ES-I3 (cell line): ENCODE measurements at regions not wholly inside any gene's neighbourhood (a gene's known extent, or its start where the extent isn't known, plus 50 kb on each side); places are given as distances from the start of the nearest gene placed in this dataset.
"Not testable (repeated sequence)": the region's sequence is repeated elsewhere in the genome, so short reads cannot be mapped to it uniquely, and the experiment has no call there.

Experiments used
- H3K36me3 ChIP-seq: 2 replicates; pipeline ENCODE4 v1.6.1; 2013; ENCODE audit warnings: mild to moderate bottlenecking, low read length, control low read depth, moderate library complexity; ENCODE audit not compliant: insufficient read depth
- H3K4me1 ChIP-seq: 2 replicates; pipeline ENCODE4 v1.6.1; 2013; ENCODE audit warnings: mild to moderate bottlenecking, control low read depth, low read length; ENCODE audit not compliant: insufficient read depth
- H3K9ac ChIP-seq: 2 replicates; pipeline ENCODE4 v1.6.1; 2013; ENCODE audit warnings: low read depth, mild to moderate bottlenecking, low read length, moderate library complexity
- H3K9me3 ChIP-seq: 2 replicates; pipeline ENCODE4 v1.6.1; 2013; ENCODE audit warnings: mild to moderate bottlenecking, low read length, moderate library complexity; ENCODE audit not compliant: control insufficient read depth, insufficient read depth

DNA sequence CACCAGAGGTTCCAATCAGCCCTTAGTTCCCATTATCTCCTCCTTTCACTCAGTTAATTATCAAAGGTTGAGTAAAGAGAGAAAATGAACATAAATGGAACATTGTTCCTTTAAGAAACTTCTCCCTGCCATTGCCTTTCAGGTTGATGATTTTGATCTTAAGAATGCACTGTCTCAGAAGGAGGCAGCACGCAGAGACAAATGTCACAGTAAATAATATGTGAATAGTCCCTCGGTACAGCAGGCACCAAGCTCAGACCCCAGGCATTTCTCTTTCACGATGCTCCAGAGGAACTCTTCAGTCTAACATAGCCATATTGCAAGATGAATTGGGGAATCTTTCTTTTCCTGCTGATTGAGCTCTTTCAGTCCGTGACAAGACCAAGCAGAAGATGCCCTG, 435.3 kb upstream of the SPTLC3 start:
- peaks cover 10% of the 10 kb centered on the region for H3K4me1 ChIP-seq
- no peaks in the 10 kb centered on the region for H3K9me3 ChIP-seq
- no peaks in the 10 kb centered on the region for H3K36me3 ChIP-seq
- no peak overlapping the region for H3K9ac ChIP-seq

DNA sequence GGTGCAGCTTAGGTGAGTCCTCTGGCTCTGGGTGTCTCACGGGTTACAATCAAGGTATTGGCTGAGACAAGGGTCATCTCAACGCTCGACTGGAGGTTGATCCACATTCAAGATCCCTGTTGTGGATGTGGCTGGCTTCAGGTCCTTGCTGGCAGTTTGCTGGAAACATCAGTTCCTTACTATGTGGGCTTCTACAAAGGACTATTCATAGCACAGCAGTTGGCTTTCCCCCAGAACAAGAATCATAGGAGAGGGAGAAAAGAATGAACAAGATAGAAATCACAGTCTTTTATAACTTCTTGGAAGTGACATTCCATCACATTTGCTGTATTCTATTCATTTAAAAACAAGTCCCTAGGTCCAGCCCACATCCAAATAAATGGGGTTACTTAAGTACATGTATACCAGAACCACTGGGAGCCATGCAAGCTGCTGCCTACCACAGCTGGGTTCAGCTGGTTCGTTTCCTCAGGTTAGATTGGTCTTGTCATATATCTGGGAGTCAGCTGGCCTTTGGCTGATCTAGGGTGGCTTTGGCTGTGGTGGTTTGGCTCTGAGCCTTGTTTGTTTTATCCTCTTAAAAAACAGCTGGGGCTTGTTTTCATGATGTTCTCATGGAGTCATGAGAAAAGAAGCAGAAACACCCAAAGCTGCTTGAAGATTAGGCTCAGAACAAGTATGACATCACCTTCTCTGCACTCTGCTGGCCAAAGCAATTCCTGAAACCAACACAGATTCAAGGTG, 433.2 kb upstream of the SPTLC3 start:
- no peaks in the 10 kb centered on the region for H3K9me3 ChIP-seq
- no peaks in the 10 kb centered on the region for H3K36me3 ChIP-seq
- H3K4me1 ChIP-seq = peaks cover 10% of the 10 kb centered on the region
- no peak overlapping the region for H3K9ac ChIP-seq

DNA sequence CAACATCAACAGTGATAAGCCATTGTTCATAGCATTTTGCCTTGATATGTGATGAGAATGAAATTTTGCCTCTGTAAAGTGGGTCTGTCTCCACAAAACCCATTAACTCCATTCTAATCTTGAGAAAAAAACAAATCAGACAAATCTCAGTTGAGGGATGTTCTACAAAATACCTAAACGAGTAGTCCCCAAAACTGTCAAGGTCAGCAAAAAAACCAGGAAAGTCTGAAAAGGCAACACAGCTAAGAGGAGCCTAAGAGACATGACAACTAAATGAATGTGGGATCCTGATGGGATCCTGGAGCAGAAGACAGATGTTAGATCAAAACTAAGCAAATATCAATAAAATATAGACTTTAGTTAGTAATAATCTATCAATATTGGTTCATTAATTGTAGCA, 431.6 kb upstream of the SPTLC3 start:
- Histone ChIP-seq H3K4me1 (peaks cover 6% of the 10 kb centered on the region), H3K9me3 (no peaks in the 10 kb centered on the region; the same call in 1 of the 2 replicates), H3K9ac (no peak overlapping the region), H3K36me3 (no peaks in the 10 kb centered on the region)

DNA sequence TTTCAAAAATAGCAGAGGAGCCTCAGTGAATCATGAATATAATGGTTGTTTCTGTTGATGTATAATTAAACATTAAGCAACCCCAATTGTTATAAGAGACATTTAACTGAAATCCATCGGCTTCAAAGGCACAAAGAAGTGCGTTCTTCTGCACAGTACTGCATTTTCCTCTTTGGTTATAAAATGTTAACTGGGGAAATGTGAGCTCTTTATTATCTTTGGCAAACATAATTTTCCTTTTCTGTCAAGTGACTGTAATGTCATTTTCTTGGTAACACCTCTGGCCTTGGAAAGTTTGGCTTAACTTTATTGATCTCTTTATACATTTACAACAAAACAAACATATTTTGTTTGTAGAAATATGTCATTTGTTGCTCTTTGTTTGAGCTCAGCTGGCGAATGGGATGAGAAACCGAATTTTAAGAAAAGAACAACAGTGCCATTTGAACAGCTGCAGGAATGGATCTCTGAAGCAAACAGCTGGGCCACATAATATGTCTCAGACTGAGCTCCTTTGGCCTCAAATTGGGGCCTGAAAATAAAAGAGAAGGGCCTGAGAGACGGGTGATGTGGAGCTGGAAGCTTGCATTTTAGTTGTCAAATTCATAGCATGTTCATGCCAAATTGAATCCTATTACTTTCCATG, 427.0 kb upstream of the SPTLC3 start:
- no peaks in the 10 kb centered on the region for H3K4me1 ChIP-seq
- H3K36me3 ChIP-seq = no peaks in the 10 kb centered on the region
- no peaks in the 10 kb centered on the region; the same call in 1 of the 2 replicates for H3K9me3 ChIP-seq
- no peak overlapping the region for H3K9ac ChIP-seq

DNA sequence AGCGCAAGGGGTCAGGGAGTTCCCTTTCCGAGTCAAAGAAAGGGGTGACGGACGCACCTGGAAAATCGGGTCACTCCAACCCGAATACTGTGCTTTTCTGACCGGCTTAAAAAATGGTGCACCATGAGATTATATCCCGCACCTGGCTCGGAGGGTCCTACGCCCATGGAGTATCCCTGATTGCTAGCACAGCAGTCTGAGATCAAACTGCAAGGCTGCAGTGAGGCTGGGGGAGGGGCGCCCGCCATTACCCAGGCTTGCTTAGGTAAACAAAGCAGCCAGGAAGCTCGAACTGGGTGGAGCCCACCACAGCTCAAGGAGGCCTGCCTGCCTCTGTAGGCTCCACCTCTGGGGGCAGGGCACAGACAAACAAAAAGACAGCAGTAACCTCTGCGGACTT, 426.1 kb upstream of the SPTLC3 start:
- H3K4me1 ChIP-seq, H3K9ac ChIP-seq, H3K9me3 ChIP-seq, H3K36me3 ChIP-seq: not testable (repeated sequence)

DNA sequence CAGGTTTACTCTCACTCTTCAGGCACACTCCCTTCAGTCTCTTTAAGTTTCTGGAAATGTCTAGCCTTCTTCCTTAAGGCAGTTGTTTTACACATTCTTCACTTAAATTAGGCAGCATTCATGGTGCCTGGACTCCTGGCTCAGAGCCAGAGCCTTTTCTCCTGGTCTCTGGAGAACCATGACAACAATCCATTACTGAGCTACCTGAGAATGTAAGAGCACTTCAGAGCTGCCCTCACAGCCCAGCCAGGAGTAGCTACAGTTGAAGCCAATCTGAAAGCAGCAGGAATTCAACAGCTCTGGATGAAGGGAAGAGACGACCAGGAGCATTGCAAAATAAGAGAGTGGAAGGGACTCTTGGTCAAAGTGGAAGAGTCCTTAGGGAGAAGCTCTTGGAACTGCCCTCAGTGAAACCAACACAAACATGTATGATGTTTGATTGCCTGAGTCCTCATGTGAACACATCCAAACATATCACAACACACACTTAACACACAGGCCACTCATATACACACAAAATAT, 416.8 kb upstream of the SPTLC3 start:
- Histone ChIP-seq H3K4me1 (peaks cover 32% of the 10 kb centered on the region), H3K36me3 (no peaks in the 10 kb centered on the region), H3K9me3 (no peaks in the 10 kb centered on the region), H3K9ac (no peak overlapping the region)

DNA sequence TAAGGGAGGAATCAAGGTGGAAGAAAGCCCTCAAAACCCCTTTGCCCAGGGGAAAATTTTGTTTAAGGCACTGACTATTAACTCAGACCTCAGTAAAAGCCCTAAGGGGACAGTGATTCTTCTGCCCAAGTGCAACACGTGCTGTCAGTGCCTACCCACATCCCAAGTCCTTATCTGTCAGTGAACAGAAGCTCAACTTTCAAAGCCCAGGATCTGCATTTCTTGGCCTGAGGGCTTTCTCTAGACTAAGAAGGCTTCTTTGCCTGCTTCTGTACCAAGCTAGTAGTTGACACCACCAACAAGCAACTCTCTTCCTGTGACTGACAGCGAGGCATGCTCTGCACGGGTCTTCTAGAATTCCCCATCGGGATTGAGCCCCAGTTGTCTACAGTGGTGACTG, 416.0 kb upstream of the SPTLC3 start:
- peaks cover 32% of the 10 kb centered on the region for H3K4me1 ChIP-seq
- no peaks in the 10 kb centered on the region for H3K9me3 ChIP-seq
- no peak overlapping the region for H3K9ac ChIP-seq
- H3K36me3 ChIP-seq = no peaks in the 10 kb centered on the region

DNA sequence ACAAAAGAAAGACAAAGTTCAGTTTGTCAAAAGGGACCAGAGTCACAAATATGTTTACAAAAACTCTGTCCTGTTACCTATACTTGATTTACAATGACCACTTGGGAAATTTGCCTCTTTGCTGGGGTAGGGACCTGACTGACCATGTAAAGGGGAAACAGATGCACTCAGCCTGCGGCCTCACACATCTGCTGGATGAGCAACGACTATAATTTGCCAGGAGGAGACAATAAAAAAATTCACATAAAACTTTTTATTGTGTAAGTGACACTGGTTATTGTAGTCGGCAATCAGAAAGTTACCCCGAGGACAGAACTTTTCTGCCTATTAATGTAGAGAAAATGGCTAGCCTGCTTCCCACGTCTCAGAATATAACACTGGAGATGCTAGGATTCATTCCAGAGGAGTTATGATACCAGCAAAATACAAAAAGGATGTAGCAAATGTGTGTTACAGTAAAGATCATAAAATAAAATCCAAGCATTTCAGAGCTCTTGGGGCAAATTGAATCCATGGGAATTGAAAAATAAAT, 415.4 kb upstream of the SPTLC3 start:
- Histone ChIP-seq H3K4me1 (peaks cover 34% of the 10 kb centered on the region), H3K9ac (no peak overlapping the region), H3K36me3 (no peaks in the 10 kb centered on the region), H3K9me3 (no peaks in the 10 kb centered on the region)

DNA sequence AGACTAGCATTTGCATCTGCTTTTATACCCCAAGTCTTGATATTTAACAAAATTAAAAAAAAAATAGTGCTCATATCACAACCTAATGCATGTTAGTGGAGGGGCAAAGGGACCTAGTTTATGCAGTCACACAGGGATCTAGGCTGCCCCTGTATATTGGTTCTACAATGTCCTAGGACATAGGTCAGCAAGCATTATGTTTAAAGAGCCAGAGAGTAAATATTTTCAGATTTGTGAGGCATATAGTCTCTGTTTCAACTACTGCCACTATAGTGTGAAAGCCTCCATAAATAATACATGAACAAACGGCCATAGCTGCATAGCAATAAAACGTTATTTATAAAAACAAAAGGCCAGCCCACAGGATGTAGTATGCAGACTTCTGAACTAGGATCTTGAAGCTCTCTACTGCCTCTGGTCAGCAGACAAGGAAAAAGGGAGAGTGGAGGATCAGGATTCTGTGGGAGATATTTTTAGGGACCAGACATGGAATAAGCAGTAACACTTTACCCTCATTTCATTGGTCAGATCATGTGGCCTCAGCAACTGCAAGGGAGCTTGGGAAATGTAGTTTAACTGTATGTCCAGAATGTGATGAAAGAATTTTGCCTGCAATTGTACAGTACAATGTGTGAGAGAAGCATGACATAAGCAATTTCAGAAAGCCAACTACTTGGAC, 414.2 kb upstream of the SPTLC3 start:
- peaks cover 44% of the 10 kb centered on the region for H3K4me1 ChIP-seq
- no peaks in the 10 kb centered on the region for H3K36me3 ChIP-seq
- H3K9ac ChIP-seq = no peak overlapping the region
- H3K9me3 ChIP-seq = no peaks in the 10 kb centered on the region

DNA sequence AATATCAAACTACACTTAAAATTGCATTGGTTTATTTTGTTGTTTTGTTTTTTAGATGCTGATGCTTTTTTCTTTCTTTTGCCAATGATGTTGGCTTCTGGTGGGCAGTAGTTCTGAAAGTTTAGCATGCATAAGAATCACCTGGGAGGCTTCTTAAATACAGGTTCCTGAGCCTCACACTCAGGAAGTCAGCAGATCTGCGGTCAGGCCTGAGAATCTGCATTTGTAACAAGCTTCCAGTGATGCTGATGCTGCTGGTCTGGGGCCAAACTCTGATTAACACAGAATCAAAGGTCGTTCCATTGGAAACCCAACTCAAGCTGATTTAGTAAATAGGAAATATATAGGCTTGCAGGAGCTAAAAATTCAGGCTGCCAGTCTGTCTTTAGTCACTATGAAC, 412.9 kb upstream of the SPTLC3 start:
- Histone ChIP-seq H3K36me3 (no peaks in the 10 kb centered on the region), H3K9ac (no peak overlapping the region), H3K4me1 (peaks cover 45% of the 10 kb centered on the region), H3K9me3 (no peaks in the 10 kb centered on the region)

DNA sequence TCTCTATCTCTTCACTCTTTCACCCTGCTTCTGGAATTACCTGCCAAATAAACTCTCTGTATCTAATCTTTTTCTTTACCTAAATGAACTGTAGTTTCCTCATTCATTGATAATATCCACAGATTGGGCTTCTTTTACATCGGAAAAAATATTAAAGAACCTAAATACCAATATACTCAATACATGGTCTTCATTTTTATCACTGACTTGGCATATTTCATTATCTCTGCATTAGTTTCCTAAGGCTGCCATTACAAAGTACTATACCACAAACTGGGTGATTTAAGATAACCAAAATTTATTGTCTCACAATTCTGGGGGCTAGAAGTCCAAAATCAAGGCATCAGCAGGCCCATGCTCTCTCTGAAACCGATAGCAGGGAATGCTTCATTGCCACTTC, 411.9 kb upstream of the SPTLC3 start:
- no peaks in the 10 kb centered on the region for H3K36me3 ChIP-seq
- no peak overlapping the region for H3K9ac ChIP-seq
- H3K4me1 ChIP-seq = peaks cover 34% of the 10 kb centered on the region
- no peaks in the 10 kb centered on the region for H3K9me3 ChIP-seq

DNA sequence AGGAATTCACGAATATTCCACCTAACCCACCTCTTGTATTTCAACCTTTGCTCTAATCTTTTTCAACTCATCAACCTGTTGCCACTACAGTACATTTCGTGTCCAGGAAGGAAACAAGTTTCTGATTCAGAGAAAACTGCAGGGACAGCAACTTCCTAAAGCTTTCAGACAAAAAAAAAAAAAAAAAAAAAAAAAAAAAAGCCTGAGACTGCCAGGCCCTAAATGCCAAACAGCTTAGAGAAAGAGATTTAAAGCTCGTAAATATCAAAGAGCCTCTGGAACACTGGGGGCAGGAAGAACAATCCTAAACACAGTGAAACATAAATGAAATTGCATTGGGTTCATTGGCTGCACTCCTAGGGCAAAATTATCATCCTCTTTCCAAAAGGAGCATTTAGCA, 411.2 kb upstream of the SPTLC3 start:
- Histone ChIP-seq H3K9me3 (no peaks in the 10 kb centered on the region), H3K9ac (no peak overlapping the region), H3K4me1 (peaks cover 33% of the 10 kb centered on the region), H3K36me3 (no peaks in the 10 kb centered on the region)

DNA sequence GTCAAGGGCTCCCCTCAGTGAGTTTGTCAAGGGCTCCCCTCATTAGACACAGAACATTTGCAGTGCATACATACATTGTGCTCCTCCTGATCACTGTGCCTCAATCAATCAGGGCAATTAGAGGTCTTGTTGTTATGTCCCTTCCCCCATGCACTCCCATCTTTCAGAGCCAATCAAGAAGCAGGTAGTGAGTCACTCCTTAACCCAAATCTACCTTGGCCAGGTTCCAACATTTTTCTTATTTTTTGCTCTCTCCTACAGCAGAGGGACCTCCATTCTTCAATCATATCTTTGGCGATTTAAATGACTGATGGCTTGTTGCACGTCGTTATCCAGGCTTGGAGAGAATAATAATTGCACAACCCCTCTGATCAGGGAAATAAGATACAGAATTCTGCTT, 409.9 kb upstream of the SPTLC3 start:
- Histone ChIP-seq H3K36me3 (no peaks in the 10 kb centered on the region), H3K4me1 (peaks cover 27% of the 10 kb centered on the region), H3K9ac (no peak overlapping the region), H3K9me3 (no peaks in the 10 kb centered on the region)

DNA sequence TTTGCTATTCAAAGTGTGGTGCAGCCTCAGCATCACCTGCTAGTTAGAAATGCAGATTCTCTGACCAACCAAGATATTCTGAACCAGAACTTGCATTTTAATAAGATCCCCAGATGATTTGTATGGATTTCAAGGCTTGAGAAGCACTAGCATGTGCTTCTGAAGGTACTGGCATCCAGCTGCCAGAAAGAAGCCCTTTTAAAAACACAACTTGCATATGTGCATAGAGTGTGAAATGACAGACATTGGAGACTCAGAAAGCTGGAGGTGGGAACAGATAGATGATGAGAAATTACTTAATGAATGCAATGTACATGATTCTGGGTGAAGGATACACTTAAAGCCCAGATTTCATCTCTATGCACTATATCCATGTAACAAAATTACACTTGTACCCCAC, 409.3 kb upstream of the SPTLC3 start:
- H3K4me1 ChIP-seq = peaks cover 27% of the 10 kb centered on the region
- H3K36me3 ChIP-seq = no peaks in the 10 kb centered on the region
- H3K9ac ChIP-seq = no peak overlapping the region
- no peaks in the 10 kb centered on the region for H3K9me3 ChIP-seq
